H9 (cell line): ENCODE measurements at regions not wholly inside any gene's neighbourhood (a gene's known extent, or its start where the extent isn't known, plus 50 kb on each side); places are given as distances from the start of the nearest gene placed in this dataset.

ENCODE experiments used
- DNase-seq: peaks from one replicate; pipeline ENCODE4 v3.0.0-alpha.2; 2017
- H2AFZ ChIP-seq: one replicate; pipeline ENCODE4 v1.6.1; 2013; ENCODE audit warnings: mild to moderate bottlenecking, low read length, control low read depth, moderate library complexity
- H2AK5ac ChIP-seq: 2 replicates; pipeline ENCODE4 v1.6.1; 2013; ENCODE audit warnings: low read length, control low read depth, mixed read lengths; ENCODE audit not compliant: insufficient read length
- H2BK120ac ChIP-seq: one replicate; pipeline ENCODE4 v1.6.1; 2013; ENCODE audit warnings: low read depth, mild to moderate bottlenecking, low read length, control low read depth, inconsistent platforms; ENCODE audit not compliant: poor library complexity, severe bottlenecking
- H2BK12ac ChIP-seq: 2 replicates; pipeline ENCODE4 v1.6.1; 2013; ENCODE audit warnings: low read length, control low read depth, mixed read lengths, low read depth; ENCODE audit not compliant: insufficient read length
- H2BK15ac ChIP-seq: 2 replicates; pipeline ENCODE4 v1.6.1; 2013; ENCODE audit warnings: low read depth, low read length, control low read depth
- H2BK20ac ChIP-seq: one replicate; pipeline ENCODE4 v1.6.1; 2013; ENCODE audit warnings: low read depth, mild to moderate bottlenecking, low read length, control low read depth, inconsistent platforms; ENCODE audit not compliant: poor library complexity, severe bottlenecking
- H2BK5ac ChIP-seq: 2 replicates; pipeline ENCODE4 v1.6.1; 2013; ENCODE audit warnings: low read length, control low read depth, mixed read lengths; ENCODE audit not compliant: insufficient read length
- H3K14ac ChIP-seq: 2 replicates; pipeline ENCODE4 v1.6.1; 2013; ENCODE audit warnings: low read length, control low read depth; ENCODE audit not compliant: insufficient read depth
- H3K18ac ChIP-seq: 2 replicates; pipeline ENCODE4 v1.6.1; 2013; ENCODE audit warnings: low read depth, mild to moderate bottlenecking, mixed read lengths, low read length, control low read depth; ENCODE audit not compliant: insufficient read length
- H3K23ac ChIP-seq: 2 replicates; pipeline ENCODE4 v1.6.1; 2013; ENCODE audit warnings: low read length, control low read depth, mixed read lengths, low read depth; ENCODE audit not compliant: insufficient read length
- H3K23me2 ChIP-seq: 2 replicates; pipeline ENCODE4 v1.6.1; 2013; ENCODE audit warnings: low read depth, mild to moderate bottlenecking, mixed read lengths, low read length, control low read depth; ENCODE audit not compliant: insufficient read length, poor library complexity, severe bottlenecking
- H3K27ac ChIP-seq: 2 replicates; pipeline ENCODE4 v1.5.1; 2013; ENCODE audit warnings: low read length, control low read depth, mixed read lengths, low read depth; ENCODE audit not compliant: insufficient read length
- H3K27me3 ChIP-seq: 2 replicates; pipeline ENCODE4 v1.6.1; 2013; ENCODE audit warnings: low read length, control low read depth, inconsistent platforms; ENCODE audit not compliant: insufficient read depth
- H3K4ac ChIP-seq: 2 replicates; pipeline ENCODE4 v1.6.1; 2013; ENCODE audit warnings: low read depth, mild to moderate bottlenecking, control low read depth, inconsistent platforms, low read length, moderate library complexity
- H3K4me1 ChIP-seq: 2 replicates; pipeline ENCODE4 v1.6.1; 2013; ENCODE audit warnings: low read length, control low read depth, inconsistent platforms; ENCODE audit not compliant: insufficient read depth
- H3K4me2 ChIP-seq: 2 replicates; pipeline ENCODE4 v1.6.1; 2013; ENCODE audit warnings: low read length, control low read depth, mixed read lengths; ENCODE audit not compliant: insufficient read length, insufficient read depth
- H3K56ac ChIP-seq: 2 replicates; pipeline ENCODE4 v1.6.1; 2013; ENCODE audit warnings: low read depth, mild to moderate bottlenecking, mixed read lengths, low read length, control low read depth; ENCODE audit not compliant: insufficient read length
- H3K79me1 ChIP-seq: 2 replicates; pipeline ENCODE4 v1.6.1; 2013; ENCODE audit warnings: low read depth, mild to moderate bottlenecking, moderate library complexity, low read length, control low read depth, inconsistent platforms; ENCODE audit not compliant: insufficient read depth, poor library complexity, severe bottlenecking
- H3K79me2 ChIP-seq: 2 replicates; pipeline ENCODE4 v1.6.1; 2013; ENCODE audit warnings: low read length, control low read depth, inconsistent platforms; ENCODE audit not compliant: insufficient read depth
- H3K9ac ChIP-seq: 2 replicates; pipeline ENCODE4 v1.6.1; 2013; ENCODE audit warnings: low read length, control low read depth, mixed read lengths; ENCODE audit not compliant: insufficient read length; ENCODE audit errors: extremely low read depth
- H3K9me3 ChIP-seq: one replicate; pipeline ENCODE4 v1.6.1; 2013; ENCODE audit warnings: low read depth, low read length, inconsistent platforms; ENCODE audit not compliant: control insufficient read depth
- H3T11ph ChIP-seq: one replicate; pipeline ENCODE4 v1.6.1; 2013; ENCODE audit warnings: mild to moderate bottlenecking, low read length, control low read depth, inconsistent platforms
- H4K20me1 ChIP-seq: one replicate; pipeline ENCODE4 v1.6.1; 2013; ENCODE audit not compliant: control insufficient read depth, insufficient read length, insufficient read depth
- H4K5ac ChIP-seq: 2 replicates; pipeline ENCODE4 v1.6.1; 2013; ENCODE audit warnings: low read depth, mild to moderate bottlenecking, mixed read lengths, low read length, control low read depth; ENCODE audit not compliant: insufficient read length
- H4K8ac ChIP-seq: replicated peaks from 2 replicates; pipeline ENCODE4 v1.6.1; 2013; ENCODE audit warnings: low read length, control low read depth, mixed read lengths, low read depth; ENCODE audit not compliant: insufficient read length
- H4K91ac ChIP-seq: 2 replicates; pipeline ENCODE4 v1.6.1; 2013; ENCODE audit warnings: low read depth, mild to moderate bottlenecking, moderate library complexity, mixed read lengths, low read length, control low read depth; ENCODE audit not compliant: insufficient read length
- H3K27ac Mint-ChIP-seq, 3 experiments: 2 replicates in 2 of 3; 3 replicates in 1 of 3; pipeline ENCODE4 v1.8.0; 2020 to 2021; ENCODE audit warnings: mixed read lengths in 3 of 3, mild to moderate bottlenecking in 1 of 3, moderate library complexity in 1 of 3
- H3K27me3 Mint-ChIP-seq: 2 replicates; pipeline ENCODE4 v1.8.0; 2021; ENCODE audit warnings: low read depth, mild to moderate bottlenecking, moderate library complexity, mixed read lengths
- H3K36me3 Mint-ChIP-seq, 3 experiments: 2 replicates in 2 of 3; 3 replicates in 1 of 3; pipeline ENCODE4 v1.8.0; 2020 to 2021; ENCODE audit warnings: low read depth in 3 of 3, mixed read lengths in 3 of 3; ENCODE audit not compliant: insufficient read depth in 1 of 3
- H3K4me1 Mint-ChIP-seq, 2 experiments: 2 replicates each; pipeline ENCODE4 v1.8.0; 2020; ENCODE audit warnings: mixed read lengths in 2 of 2
- H3K4me3 Mint-ChIP-seq, 2 experiments: 2 replicates in 1 of 2; 3 replicates in 1 of 2; pipeline ENCODE4 v1.8.0; 2020 to 2021; ENCODE audit warnings: mild to moderate bottlenecking in 2 of 2, mixed read lengths in 2 of 2, moderate library complexity in 1 of 2
- H3K9me3 Mint-ChIP-seq, 2 experiments: 2 replicates in 1 of 2; 3 replicates in 1 of 2; pipeline ENCODE4 v1.8.0; 2020; ENCODE audit warnings: mild to moderate bottlenecking in 2 of 2, mixed read lengths in 2 of 2, moderate library complexity in 1 of 2
- WGBS: extraction: QIAGEN DNeasy Blood & Tissue Kit; methylation state at CpG from one replicate; pipeline ENCODE4 v1.1.7; 2013; ENCODE audit warnings: missing lambda C conversion rate, low lambda C conversion rate, mixed read lengths; ENCODE audit not compliant: insufficient read length; ENCODE audit errors: extremely low coverage; 5-methylcytosine and 5-hydroxymethylcytosine counted together
- TF ChIP-seq, protein P1 (sequence below): fragments of 200-600 bp; sonication (generic); conservative IDR thresholded peaks from 3 replicates; pipeline ENCODE4 v1.8.0; 2021; ENCODE audit warnings: antibody characterized with exemption, mild to moderate bottlenecking

DNA sequence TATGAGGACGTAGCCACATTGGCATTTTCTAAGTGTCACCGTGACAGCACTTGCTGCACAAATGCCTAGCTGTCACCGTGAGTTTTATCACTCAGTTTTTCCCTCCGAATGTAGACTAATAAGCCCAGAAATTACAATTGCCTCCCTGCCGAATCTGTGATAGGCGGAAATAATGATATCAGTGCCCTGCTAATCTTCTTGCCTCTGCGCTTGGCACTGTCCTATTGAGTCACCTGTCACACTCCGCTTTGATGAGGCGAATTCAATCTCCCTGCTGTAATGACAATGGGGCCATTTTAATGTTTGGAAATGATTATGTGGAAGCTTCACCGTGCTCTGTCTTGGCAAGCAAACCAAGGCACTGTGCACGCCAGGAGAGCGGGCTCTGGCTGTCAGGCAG, 112.8 kb downstream of the LINC00237 start:
- Histone ChIP-seq H3K4me2 (no peak overlapping the region), H3K79me1 (no peaks in the 10 kb centered on the region), H3T11ph (no peak overlapping the region), H3K4ac (no peak overlapping the region), H3K23ac (no peak overlapping the region), H3K27me3 (no peaks in the 10 kb centered on the region), H2AK5ac (no peak overlapping the region), H3K9me3 (no peaks in the 10 kb centered on the region), H2BK12ac (no peak overlapping the region), H2BK5ac (no peak overlapping the region), H3K9ac (no peak overlapping the region), H2AFZ (no peak overlapping the region), H2BK120ac (no peak overlapping the region), H4K5ac (no peak overlapping the region), H3K23me2 (no peaks in the 10 kb centered on the region), H3K14ac (no peak overlapping the region), H2BK20ac (no peak overlapping the region), H3K56ac (no peak overlapping the region), H4K20me1 (no peaks in the 10 kb centered on the region), H3K4me1 (no peaks in the 10 kb centered on the region), H3K27ac (no peak overlapping the region), H3K18ac (no peak overlapping the region), H4K8ac (no peak overlapping the region), H2BK15ac (no peak overlapping the region), H3K79me2 (no peaks in the 10 kb centered on the region), H4K91ac (no peak overlapping the region)
- Mint-ChIP-seq H3K9me3 (no peaks in the 10 kb centered on the region), H3K27me3 (peaks cover 4% of the 10 kb centered on the region; the same call in 1 of the 2 replicates), H3K27ac (no peak overlapping the region), H3K4me1 (peaks cover 10% of the 10 kb centered on the region in 2 experiments; a peak in 2 of 4 replicates), H3K36me3 (no peaks in the 10 kb centered on the region), H3K4me3 (no peak overlapping the region)
- no CpG with 5 or more reads among the region's 12 CpGs for WGBS
- no peak for DNase-seq
- TF ChIP-seq, protein P1, sequence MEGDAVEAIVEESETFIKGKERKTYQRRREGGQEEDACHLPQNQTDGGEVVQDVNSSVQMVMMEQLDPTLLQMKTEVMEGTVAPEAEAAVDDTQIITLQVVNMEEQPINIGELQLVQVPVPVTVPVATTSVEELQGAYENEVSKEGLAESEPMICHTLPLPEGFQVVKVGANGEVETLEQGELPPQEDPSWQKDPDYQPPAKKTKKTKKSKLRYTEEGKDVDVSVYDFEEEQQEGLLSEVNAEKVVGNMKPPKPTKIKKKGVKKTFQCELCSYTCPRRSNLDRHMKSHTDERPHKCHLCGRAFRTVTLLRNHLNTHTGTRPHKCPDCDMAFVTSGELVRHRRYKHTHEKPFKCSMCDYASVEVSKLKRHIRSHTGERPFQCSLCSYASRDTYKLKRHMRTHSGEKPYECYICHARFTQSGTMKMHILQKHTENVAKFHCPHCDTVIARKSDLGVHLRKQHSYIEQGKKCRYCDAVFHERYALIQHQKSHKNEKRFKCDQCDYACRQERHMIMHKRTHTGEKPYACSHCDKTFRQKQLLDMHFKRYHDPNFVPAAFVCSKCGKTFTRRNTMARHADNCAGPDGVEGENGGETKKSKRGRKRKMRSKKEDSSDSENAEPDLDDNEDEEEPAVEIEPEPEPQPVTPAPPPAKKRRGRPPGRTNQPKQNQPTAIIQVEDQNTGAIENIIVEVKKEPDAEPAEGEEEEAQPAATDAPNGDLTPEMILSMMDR: no peak
